HFFc6 (cell line): ENCODE measurements at regions not wholly inside any gene's neighbourhood (a gene's known extent, or its start where the extent isn't known, plus 50 kb on each side); places are given as distances from the start of the nearest gene placed in this dataset.

Source experiments
- DNase-seq: peaks from one replicate; pipeline ENCODE4 v3.0.0-alpha.2; 2018
- H3K27ac Mint-ChIP-seq: 2 replicates; pipeline ENCODE4 v1.8.0; 2020; ENCODE audit warnings: mild to moderate bottlenecking, mixed read lengths
- H3K27me3 Mint-ChIP-seq: 2 replicates; pipeline ENCODE4 v1.8.0; 2021; ENCODE audit warnings: mild to moderate bottlenecking, moderate library complexity, mixed read lengths; ENCODE audit not compliant: insufficient read depth
- H3K36me3 Mint-ChIP-seq: 2 replicates; pipeline ENCODE4 v1.8.0; 2021; ENCODE audit warnings: low read depth, mixed read lengths
- H3K4me1 Mint-ChIP-seq: 2 replicates; pipeline ENCODE4 v1.8.0; 2020; ENCODE audit warnings: low read depth, mixed read lengths
- H3K4me3 Mint-ChIP-seq: 2 replicates; pipeline ENCODE4 v1.8.0; 2020; ENCODE audit warnings: mild to moderate bottlenecking, moderate library complexity, mixed read lengths
- H3K9me3 Mint-ChIP-seq: 2 replicates; pipeline ENCODE4 v1.8.0; 2020; ENCODE audit warnings: mild to moderate bottlenecking, mixed read lengths
- TF ChIP-seq, protein P1 (sequence below): fragments of 200-600 bp; sonication (generic); IDR thresholded peaks from 2 replicates; pipeline ENCODE4 v1.5.0; 2021; ENCODE audit warnings: antibody characterized with exemption, mild to moderate bottlenecking

DNA sequence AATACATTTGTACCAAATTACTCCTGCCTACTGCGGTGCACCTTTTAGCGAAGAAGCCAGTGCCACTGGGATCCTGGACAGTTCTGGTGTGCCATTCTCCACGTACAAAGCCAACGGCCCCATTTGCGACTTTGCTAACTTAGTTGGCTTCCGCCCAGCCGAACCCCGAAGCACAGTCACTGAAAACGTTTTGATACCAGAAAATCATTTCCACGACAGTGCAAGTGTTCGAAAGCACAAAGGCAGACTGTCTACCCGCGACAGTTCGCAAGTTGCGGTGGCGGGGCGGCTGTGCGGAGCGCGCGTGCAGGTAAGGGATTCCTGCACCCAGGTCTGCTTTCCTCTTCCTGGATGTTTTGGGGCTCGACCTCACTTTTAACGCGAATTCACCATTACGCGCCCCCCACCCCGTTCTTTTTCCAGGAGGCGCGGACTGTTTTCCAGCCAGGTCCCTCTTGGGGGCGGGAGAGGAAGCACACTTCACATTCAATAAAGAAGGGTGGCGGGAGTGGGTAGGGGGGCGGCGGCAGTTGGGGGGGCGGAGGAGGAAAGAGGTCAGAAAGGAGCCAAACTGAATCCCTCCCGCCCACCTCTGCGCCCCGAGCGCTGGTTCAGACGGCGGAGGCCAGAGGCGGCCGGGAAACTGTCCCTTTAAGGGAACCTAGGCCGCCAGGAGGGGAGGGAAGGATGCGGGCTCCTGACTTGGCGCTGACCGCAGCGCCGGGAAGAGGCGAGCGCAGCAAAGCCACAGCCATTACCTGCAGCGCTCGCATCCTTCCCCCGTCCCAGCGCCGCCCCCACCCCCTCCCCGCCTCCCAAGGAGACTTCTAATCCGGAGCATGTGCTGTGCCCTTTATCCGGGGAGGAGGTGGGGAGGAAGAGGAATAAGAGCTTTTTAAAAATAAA is 107.4 kb upstream of the KCTD1 start:
- TF ChIP-seq, protein P1, sequence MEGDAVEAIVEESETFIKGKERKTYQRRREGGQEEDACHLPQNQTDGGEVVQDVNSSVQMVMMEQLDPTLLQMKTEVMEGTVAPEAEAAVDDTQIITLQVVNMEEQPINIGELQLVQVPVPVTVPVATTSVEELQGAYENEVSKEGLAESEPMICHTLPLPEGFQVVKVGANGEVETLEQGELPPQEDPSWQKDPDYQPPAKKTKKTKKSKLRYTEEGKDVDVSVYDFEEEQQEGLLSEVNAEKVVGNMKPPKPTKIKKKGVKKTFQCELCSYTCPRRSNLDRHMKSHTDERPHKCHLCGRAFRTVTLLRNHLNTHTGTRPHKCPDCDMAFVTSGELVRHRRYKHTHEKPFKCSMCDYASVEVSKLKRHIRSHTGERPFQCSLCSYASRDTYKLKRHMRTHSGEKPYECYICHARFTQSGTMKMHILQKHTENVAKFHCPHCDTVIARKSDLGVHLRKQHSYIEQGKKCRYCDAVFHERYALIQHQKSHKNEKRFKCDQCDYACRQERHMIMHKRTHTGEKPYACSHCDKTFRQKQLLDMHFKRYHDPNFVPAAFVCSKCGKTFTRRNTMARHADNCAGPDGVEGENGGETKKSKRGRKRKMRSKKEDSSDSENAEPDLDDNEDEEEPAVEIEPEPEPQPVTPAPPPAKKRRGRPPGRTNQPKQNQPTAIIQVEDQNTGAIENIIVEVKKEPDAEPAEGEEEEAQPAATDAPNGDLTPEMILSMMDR, result peak; percentile 33
- no peaks in the 10 kb centered on the region for H3K36me3 Mint-ChIP-seq
- H3K4me1 Mint-ChIP-seq, result peaks cover 25% of the 10 kb centered on the region

DNA sequence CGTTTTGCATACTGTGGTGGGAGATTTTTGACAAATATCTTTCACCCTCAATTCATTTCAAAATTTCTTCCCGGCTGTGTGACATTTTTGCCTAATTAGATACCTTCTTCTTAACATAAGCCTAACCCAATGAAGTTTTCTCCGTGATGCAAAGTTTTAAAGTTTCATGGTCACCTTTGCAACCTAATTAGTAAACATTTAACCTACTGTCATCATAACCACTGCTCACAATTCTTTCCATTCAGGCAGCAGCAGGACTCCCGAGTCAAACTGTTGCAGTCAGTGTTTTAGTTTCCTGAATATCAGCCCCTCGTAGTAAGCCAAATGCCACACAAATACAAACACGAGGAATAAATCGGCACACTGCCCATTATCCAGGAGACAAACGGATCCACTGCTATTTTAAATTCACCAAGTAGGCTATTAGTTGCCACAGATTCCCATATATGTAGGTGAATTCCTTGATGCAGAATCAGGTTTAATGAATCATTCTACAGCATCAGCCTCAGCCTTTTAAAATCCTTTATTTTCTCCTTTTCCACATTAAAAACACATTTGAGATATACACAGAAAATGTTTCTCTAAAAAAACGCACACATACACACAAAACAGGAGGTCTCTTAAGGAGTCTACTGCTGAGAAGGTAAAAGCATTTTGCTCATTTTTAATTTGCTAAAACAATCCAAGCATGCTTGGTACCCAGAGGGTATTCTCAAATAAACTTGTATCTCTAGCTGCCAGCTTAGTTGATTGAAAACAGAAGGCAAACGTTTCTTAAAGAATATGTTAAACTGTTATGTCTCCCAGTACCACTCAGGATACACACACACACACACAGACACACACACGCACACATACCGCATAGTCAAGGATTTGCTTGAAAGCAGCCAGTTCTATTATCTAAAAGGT is 106.5 kb upstream of the KCTD1 start:
- Mint-ChIP-seq H3K36me3 (no peaks in the 10 kb centered on the region), H3K4me1 (peaks cover 25% of the 10 kb centered on the region), H3K4me3 (peak overlapping the region; percentile 52; the same call in 1 of the 2 replicates), H3K9me3 (no peaks in the 10 kb centered on the region), H3K27me3 (peaks cover 38% of the 10 kb centered on the region), H3K27ac (no peak overlapping the region)
- TF ChIP-seq, protein P1, result no peak; the same call in 1 of the 2 replicates
- DNase-seq, result no peak

More for the DNA sequence above, 107.4 kb upstream of the KCTD1 start:
- DNase-seq, result peak; percentile 5
- Mint-ChIP-seq H3K27ac (no peak overlapping the region), H3K4me3 (peak overlapping the region; percentile 52), H3K27me3 (peaks cover 43% of the 10 kb centered on the region), H3K9me3 (no peaks in the 10 kb centered on the region)

DNA sequence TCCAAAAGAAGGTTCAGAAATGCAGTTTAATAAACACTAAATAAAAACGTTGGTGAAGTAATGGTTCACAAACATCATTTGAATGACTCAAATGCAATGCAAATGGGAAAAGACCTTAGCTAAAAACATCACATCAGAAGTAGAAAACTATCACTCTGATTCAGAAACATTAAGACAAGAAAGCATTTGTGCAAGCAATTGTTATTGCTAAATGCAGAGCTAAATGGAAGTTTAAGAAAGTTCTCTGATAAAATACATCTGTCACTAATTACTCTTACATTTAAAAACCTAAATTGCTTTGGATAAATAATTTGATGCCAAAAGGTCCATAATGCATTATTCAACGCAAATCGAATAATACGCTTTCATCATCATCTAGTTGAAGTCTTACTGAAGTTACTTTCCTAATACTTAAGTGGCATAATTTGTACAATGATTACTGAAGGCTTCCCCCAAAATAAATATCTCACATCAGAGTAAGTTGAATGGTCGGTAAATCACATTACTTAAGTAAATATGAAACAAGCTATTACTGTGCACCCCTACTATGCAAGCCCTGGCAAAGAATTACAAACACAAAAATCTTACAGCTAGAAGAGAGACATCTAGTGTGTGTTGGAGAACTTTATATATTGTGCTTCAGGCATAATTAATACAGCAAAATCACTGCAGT is 105.7 kb upstream of the KCTD1 start:
- TF ChIP-seq, protein P1, result peak; percentile 39; the same call in 1 of the 2 replicates
- H3K9me3 Mint-ChIP-seq, result no peaks in the 10 kb centered on the region
- H3K27ac Mint-ChIP-seq, result no peak overlapping the region
- peaks cover 25% of the 10 kb centered on the region for H3K4me1 Mint-ChIP-seq
- no peak overlapping the region for H3K4me3 Mint-ChIP-seq
- H3K36me3 Mint-ChIP-seq, result no peaks in the 10 kb centered on the region
- H3K27me3 Mint-ChIP-seq, result peaks cover 37% of the 10 kb centered on the region
- DNase-seq, result no peak

DNA sequence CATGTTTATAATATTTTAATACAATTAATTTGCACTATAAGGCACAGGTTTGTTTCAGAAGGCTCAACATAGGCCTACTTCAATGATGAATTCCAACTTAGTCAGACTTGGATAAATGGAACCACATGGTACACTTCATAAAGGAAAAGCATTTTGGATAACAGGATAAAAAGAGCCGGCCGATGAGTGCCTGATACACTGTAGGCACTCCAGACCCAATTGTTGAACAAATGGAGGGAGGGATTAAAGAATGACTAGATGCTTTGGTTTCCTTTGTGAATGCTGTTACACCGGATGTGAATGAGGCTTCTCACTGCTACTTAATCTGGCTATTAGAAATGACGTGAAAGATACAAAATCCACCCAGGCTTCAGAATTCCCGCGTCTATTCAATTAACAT is 104.1 kb upstream of the KCTD1 start:
- Mint-ChIP-seq H3K27me3 (peaks cover 27% of the 10 kb centered on the region), H3K36me3 (no peaks in the 10 kb centered on the region), H3K27ac (no peak overlapping the region), H3K9me3 (no peaks in the 10 kb centered on the region), H3K4me1 (peaks cover 14% of the 10 kb centered on the region), H3K4me3 (no peak overlapping the region)
- TF ChIP-seq, protein P1, result no peak
- DNase-seq, result no peak
